ENCODE measurements at regions not wholly inside any gene's neighbourhood (a gene's known extent, or its start where the extent isn't known, plus 50 kb on each side); places are given as distances from the start of the nearest gene placed in this dataset.
"Not testable (repeated sequence)": the region's sequence is repeated elsewhere in the genome, so short reads cannot be mapped to it uniquely, and the experiment has no call there.

- H3K4me1 Mint-ChIP-seq (ENCODE audit: low read depth in 2 of 2), result no peaks in the 10 kb centered on the region
- no peak for DNase-seq
- H3K4me3 Mint-ChIP-seq, result no peak overlapping the region
- no peak for ATAC-seq (replicated peaks)
- no peaks in the 10 kb centered on the region for H3K27me3 Mint-ChIP-seq
- peaks cover 5 to 8% of the 10 kb centered on the region in 2 donors for H3K9me3 Mint-ChIP-seq
- no peaks in the 10 kb centered on the region for H3K36me3 Mint-ChIP-seq (ENCODE audit: insufficient read depth)
- H3K27ac Mint-ChIP-seq, result no peak overlapping the region
Measured at GRCh38 chr4:59644765-59645164, 1555.4 kb upstream of the ADGRL3 start.

GRCh38 chr4:59646082-59646481, 1554.0 kb upstream of the ADGRL3 start:
- no peak overlapping the region for H3K4me3 Mint-ChIP-seq
- H3K9me3 Mint-ChIP-seq, result peaks cover 13 to 21% of the 10 kb centered on the region in 2 donors
- H3K27me3 Mint-ChIP-seq, result no peaks in the 10 kb centered on the region
- H3K36me3 Mint-ChIP-seq (ENCODE audit: insufficient read depth), result no peaks in the 10 kb centered on the region
- H3K4me1 Mint-ChIP-seq (ENCODE audit: low read depth in 2 of 2), result no peaks in the 10 kb centered on the region
- DNase-seq, result no peak
- H3K27ac Mint-ChIP-seq, result no peak overlapping the region
- ATAC-seq (replicated peaks), result no peak

GRCh38 chr4:59647011-59647410, 1553.1 kb upstream of the ADGRL3 start:
- H3K27me3 Mint-ChIP-seq, result no peaks in the 10 kb centered on the region

GRCh38 chr4:59647500-59647899, 1552.6 kb upstream of the ADGRL3 start:
- ATAC-seq (replicated peaks), result no peak
- no peak for DNase-seq
- H3K27me3 Mint-ChIP-seq, result no peaks in the 10 kb centered on the region
- H3K27ac Mint-ChIP-seq, result no peak overlapping the region
- no peak overlapping the region for H3K4me3 Mint-ChIP-seq
- no peaks in the 10 kb centered on the region for H3K4me1 Mint-ChIP-seq (ENCODE audit: low read depth in 2 of 2)
- peaks cover 16 to 20% of the 10 kb centered on the region in 2 donors for H3K9me3 Mint-ChIP-seq
- H3K36me3 Mint-ChIP-seq (ENCODE audit: insufficient read depth), result no peaks in the 10 kb centered on the region

More at GRCh38 chr4:59647011-59647410, 1553.1 kb upstream of the ADGRL3 start:
- DNase-seq, result no peak
- Mint-ChIP-seq H3K9me3 (peaks cover 17 to 21% of the 10 kb centered on the region in 2 donors), H3K4me1 (ENCODE audit: low read depth in 2 of 2) (no peaks in the 10 kb centered on the region), H3K27ac (no peak overlapping the region), H3K4me3 (no peak overlapping the region), H3K36me3 (ENCODE audit: insufficient read depth) (no peaks in the 10 kb centered on the region)
- ATAC-seq (replicated peaks), result no peak

- Mint-ChIP-seq H3K4me3 (no peak overlapping the region), H3K9me3 (peaks cover 21% of the 10 kb centered on the region in 2 donors)
- DNase-seq, result no peak
Measured at GRCh38 chr4:59650861-59651260, 1549.3 kb upstream of the ADGRL3 start.

GRCh38 chr4:59655996-59656395, 1544.1 kb upstream of the ADGRL3 start:
- Mint-ChIP-seq H3K9me3 (peaks cover 24 to 25% of the 10 kb centered on the region in 2 donors), H3K4me3 (no peak overlapping the region), H3K4me1 (ENCODE audit: low read depth in 2 of 2) (no peaks in the 10 kb centered on the region), H3K27ac (no peak overlapping the region), H3K27me3 (no peaks in the 10 kb centered on the region), H3K36me3 (ENCODE audit: insufficient read depth) (no peaks in the 10 kb centered on the region)
- DNase-seq, result no peak
- ATAC-seq (replicated peaks), result no peak

More at GRCh38 chr4:59650861-59651260, 1549.3 kb upstream of the ADGRL3 start:
- Mint-ChIP-seq H3K4me1 (ENCODE audit: low read depth in 2 of 2) (no peaks in the 10 kb centered on the region), H3K36me3 (ENCODE audit: insufficient read depth) (no peaks in the 10 kb centered on the region), H3K27me3 (no peaks in the 10 kb centered on the region), H3K27ac (no peak overlapping the region)
- ATAC-seq (replicated peaks), result no peak

- no peaks in the 10 kb centered on the region for H3K27me3 Mint-ChIP-seq
- H3K4me3 Mint-ChIP-seq, result no peak overlapping the region
- no peaks in the 10 kb centered on the region for H3K36me3 Mint-ChIP-seq (ENCODE audit: insufficient read depth)
- no peaks in the 10 kb centered on the region for H3K4me1 Mint-ChIP-seq (ENCODE audit: low read depth in 2 of 2)
- no peak overlapping the region for H3K27ac Mint-ChIP-seq
- peaks cover 0 to 14% of the 10 kb centered on the region in 2 donors for H3K9me3 Mint-ChIP-seq
- ATAC-seq (replicated peaks) (no peak), DNase-seq (no peak)
Measured at GRCh38 chr4:59664771-59665170, 1535.4 kb upstream of the ADGRL3 start.

- H3K9me3 Mint-ChIP-seq, result peaks cover 0 to 13% of the 10 kb centered on the region in 2 donors
- H3K36me3 Mint-ChIP-seq (ENCODE audit: insufficient read depth), result no peaks in the 10 kb centered on the region
- no peaks in the 10 kb centered on the region for H3K4me1 Mint-ChIP-seq (ENCODE audit: low read depth in 2 of 2)
- no peak for ATAC-seq (replicated peaks)
- no peaks in the 10 kb centered on the region for H3K27me3 Mint-ChIP-seq
- H3K27ac Mint-ChIP-seq, result no peak overlapping the region
- DNase-seq, result no peak
- H3K4me3 Mint-ChIP-seq, result no peak overlapping the region
Measured at GRCh38 chr4:59666645-59667044, 1533.5 kb upstream of the ADGRL3 start.

GRCh38 chr4:59671037-59671436, 1529.1 kb upstream of the ADGRL3 start:
- H3K4me1 Mint-ChIP-seq (ENCODE audit: low read depth in 2 of 2), result no peaks in the 10 kb centered on the region
- H3K4me3 Mint-ChIP-seq, result no peak overlapping the region
- no peak for ATAC-seq (replicated peaks)
- no peaks in the 10 kb centered on the region for H3K36me3 Mint-ChIP-seq (ENCODE audit: insufficient read depth)
- no peak overlapping the region for H3K27ac Mint-ChIP-seq
- DNase-seq, result no peak
- H3K9me3 Mint-ChIP-seq, result peaks cover 7 to 16% of the 10 kb centered on the region in 2 donors
- no peaks in the 10 kb centered on the region for H3K27me3 Mint-ChIP-seq

GRCh38 chr4:59676389-59676788, 1523.7 kb upstream of the ADGRL3 start:
- Mint-ChIP-seq H3K4me1 (ENCODE audit: low read depth in 2 of 2) (no peaks in the 10 kb centered on the region), H3K4me3 (no peak overlapping the region), H3K27me3 (no peaks in the 10 kb centered on the region), H3K27ac (no peak overlapping the region), H3K36me3 (ENCODE audit: insufficient read depth) (no peaks in the 10 kb centered on the region), H3K9me3 (peaks cover 12 to 18% of the 10 kb centered on the region in 2 donors)
- ATAC-seq (replicated peaks) (no peak), DNase-seq (no peak)

GRCh38 chr4:59676992-59677391, 1523.1 kb upstream of the ADGRL3 start:
- H3K4me1 Mint-ChIP-seq (ENCODE audit: low read depth in 2 of 2); H3K27ac Mint-ChIP-seq; H3K36me3 Mint-ChIP-seq (ENCODE audit: insufficient read depth); H3K27me3 Mint-ChIP-seq; H3K4me3 Mint-ChIP-seq; ATAC-seq (replicated peaks); DNase-seq: not testable (repeated sequence)
- H3K9me3 Mint-ChIP-seq, result peaks cover 12 to 18% of the 10 kb centered on the region in 2 donors

GRCh38 chr4:59685626-59686025, 1514.5 kb upstream of the ADGRL3 start:
- H3K4me3 Mint-ChIP-seq, result no peak overlapping the region
- H3K4me1 Mint-ChIP-seq (ENCODE audit: low read depth in 2 of 2), result no peaks in the 10 kb centered on the region
- H3K27me3 Mint-ChIP-seq, result no peaks in the 10 kb centered on the region
- no peak overlapping the region for H3K27ac Mint-ChIP-seq
- no peaks in the 10 kb centered on the region for H3K36me3 Mint-ChIP-seq (ENCODE audit: insufficient read depth)
- peaks cover 0 to 6% of the 10 kb centered on the region in 2 donors for H3K9me3 Mint-ChIP-seq
- no peak for DNase-seq
- no peak for ATAC-seq (replicated peaks)

GRCh38 chr4:59689149-59689548, 1511.0 kb upstream of the ADGRL3 start:
- Mint-ChIP-seq H3K27me3 (no peaks in the 10 kb centered on the region), H3K36me3 (ENCODE audit: insufficient read depth) (no peaks in the 10 kb centered on the region), H3K4me3 (no peak overlapping the region), H3K27ac (no peak overlapping the region), H3K9me3 (peaks cover 0 to 6% of the 10 kb centered on the region in 2 donors), H3K4me1 (ENCODE audit: low read depth in 2 of 2) (no peaks in the 10 kb centered on the region)
- ATAC-seq (replicated peaks) (no peak), DNase-seq (no peak)

- ATAC-seq (replicated peaks) (no peak), DNase-seq (no peak)
- Mint-ChIP-seq H3K27ac (no peak overlapping the region), H3K4me3 (no peak overlapping the region), H3K9me3 (peaks cover 0 to 3% of the 10 kb centered on the region in 2 donors), H3K27me3 (no peaks in the 10 kb centered on the region), H3K4me1 (ENCODE audit: low read depth in 2 of 2) (no peaks in the 10 kb centered on the region), H3K36me3 (ENCODE audit: insufficient read depth) (no peaks in the 10 kb centered on the region)
Measured at GRCh38 chr4:59695355-59696053, 1504.6 kb upstream of the ADGRL3 start.
